ENCODE measurements at regions not wholly inside any gene's neighbourhood (a gene's known extent, or its start where the extent isn't known, plus 50 kb on each side); places are given as distances from the start of the nearest gene placed in this dataset.

DNA sequence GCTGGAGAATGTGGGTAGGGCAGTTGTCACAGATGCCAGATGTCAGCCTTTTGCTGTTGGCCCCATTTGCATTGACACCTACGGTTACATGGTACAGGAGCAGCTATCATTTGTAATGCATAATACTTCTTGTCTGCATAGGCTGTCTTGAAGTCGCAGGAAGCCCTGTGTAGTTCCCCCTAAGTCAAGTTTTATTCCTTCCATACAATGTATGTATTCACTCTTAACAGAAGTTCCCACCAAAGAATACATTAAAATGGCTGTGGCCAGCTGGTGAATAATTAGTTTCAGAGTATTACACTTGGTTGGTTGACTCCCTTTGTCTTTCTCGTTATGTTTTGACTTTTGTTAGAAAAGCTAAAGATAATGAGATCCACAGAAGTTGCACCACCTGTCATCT is 1169.0 kb downstream of the REEP3 start:
- TF ChIP-seq, protein P1, sequence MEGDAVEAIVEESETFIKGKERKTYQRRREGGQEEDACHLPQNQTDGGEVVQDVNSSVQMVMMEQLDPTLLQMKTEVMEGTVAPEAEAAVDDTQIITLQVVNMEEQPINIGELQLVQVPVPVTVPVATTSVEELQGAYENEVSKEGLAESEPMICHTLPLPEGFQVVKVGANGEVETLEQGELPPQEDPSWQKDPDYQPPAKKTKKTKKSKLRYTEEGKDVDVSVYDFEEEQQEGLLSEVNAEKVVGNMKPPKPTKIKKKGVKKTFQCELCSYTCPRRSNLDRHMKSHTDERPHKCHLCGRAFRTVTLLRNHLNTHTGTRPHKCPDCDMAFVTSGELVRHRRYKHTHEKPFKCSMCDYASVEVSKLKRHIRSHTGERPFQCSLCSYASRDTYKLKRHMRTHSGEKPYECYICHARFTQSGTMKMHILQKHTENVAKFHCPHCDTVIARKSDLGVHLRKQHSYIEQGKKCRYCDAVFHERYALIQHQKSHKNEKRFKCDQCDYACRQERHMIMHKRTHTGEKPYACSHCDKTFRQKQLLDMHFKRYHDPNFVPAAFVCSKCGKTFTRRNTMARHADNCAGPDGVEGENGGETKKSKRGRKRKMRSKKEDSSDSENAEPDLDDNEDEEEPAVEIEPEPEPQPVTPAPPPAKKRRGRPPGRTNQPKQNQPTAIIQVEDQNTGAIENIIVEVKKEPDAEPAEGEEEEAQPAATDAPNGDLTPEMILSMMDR (conservative IDR thresholded peaks at IDR 0.05; ENCODE audit: low read depth in 2 of 2) = no peak
- TF ChIP-seq, protein P2, sequence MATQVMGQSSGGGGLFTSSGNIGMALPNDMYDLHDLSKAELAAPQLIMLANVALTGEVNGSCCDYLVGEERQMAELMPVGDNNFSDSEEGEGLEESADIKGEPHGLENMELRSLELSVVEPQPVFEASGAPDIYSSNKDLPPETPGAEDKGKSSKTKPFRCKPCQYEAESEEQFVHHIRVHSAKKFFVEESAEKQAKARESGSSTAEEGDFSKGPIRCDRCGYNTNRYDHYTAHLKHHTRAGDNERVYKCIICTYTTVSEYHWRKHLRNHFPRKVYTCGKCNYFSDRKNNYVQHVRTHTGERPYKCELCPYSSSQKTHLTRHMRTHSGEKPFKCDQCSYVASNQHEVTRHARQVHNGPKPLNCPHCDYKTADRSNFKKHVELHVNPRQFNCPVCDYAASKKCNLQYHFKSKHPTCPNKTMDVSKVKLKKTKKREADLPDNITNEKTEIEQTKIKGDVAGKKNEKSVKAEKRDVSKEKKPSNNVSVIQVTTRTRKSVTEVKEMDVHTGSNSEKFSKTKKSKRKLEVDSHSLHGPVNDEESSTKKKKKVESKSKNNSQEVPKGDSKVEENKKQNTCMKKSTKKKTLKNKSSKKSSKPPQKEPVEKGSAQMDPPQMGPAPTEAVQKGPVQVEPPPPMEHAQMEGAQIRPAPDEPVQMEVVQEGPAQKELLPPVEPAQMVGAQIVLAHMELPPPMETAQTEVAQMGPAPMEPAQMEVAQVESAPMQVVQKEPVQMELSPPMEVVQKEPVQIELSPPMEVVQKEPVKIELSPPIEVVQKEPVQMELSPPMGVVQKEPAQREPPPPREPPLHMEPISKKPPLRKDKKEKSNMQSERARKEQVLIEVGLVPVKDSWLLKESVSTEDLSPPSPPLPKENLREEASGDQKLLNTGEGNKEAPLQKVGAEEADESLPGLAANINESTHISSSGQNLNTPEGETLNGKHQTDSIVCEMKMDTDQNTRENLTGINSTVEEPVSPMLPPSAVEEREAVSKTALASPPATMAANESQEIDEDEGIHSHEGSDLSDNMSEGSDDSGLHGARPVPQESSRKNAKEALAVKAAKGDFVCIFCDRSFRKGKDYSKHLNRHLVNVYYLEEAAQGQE (IDR thresholded peaks at IDR 0.05; ENCODE audit: unreplicated experiment) = no peak
- TF ChIP-seq EZH2 (IDR thresholded peaks at IDR 0.05; ENCODE audit: low read depth, unreplicated experiment) (no peak), ZNF331 (CRISPR knock-in tag; IDR thresholded peaks at IDR 0.05; ENCODE audit: low read depth) (no peak), CREB1 (CRISPR knock-in tag; IDR thresholded peaks at IDR 0.05; ENCODE audit: low read depth) (no peak), POLR2AphosphoS5 (IDR thresholded peaks at IDR 0.05; ENCODE audit: low read depth) (no peak), JUNB (IDR thresholded peaks at IDR 0.05; ENCODE audit: unreplicated experiment) (no peak), EZH2phosphoT487 (IDR thresholded peaks at IDR 0.05; ENCODE audit: unreplicated experiment) (no peak), STAT1 (IDR thresholded peaks at IDR 0.05; ENCODE audit: unreplicated experiment) (no peak), ZNF114 (CRISPR knock-in tag; IDR thresholded peaks at IDR 0.05) (no peak), NANOG (IDR thresholded peaks at IDR 0.05; ENCODE audit: borderline replicate concordance) (no peak)
- TF ChIP-seq, protein P3, sequence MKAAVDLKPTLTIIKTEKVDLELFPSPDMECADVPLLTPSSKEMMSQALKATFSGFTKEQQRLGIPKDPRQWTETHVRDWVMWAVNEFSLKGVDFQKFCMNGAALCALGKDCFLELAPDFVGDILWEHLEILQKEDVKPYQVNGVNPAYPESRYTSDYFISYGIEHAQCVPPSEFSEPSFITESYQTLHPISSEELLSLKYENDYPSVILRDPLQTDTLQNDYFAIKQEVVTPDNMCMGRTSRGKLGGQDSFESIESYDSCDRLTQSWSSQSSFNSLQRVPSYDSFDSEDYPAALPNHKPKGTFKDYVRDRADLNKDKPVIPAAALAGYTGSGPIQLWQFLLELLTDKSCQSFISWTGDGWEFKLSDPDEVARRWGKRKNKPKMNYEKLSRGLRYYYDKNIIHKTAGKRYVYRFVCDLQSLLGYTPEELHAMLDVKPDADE (IDR thresholded peaks at IDR 0.05) = no peak
- TF ChIP-seq, protein P4, sequence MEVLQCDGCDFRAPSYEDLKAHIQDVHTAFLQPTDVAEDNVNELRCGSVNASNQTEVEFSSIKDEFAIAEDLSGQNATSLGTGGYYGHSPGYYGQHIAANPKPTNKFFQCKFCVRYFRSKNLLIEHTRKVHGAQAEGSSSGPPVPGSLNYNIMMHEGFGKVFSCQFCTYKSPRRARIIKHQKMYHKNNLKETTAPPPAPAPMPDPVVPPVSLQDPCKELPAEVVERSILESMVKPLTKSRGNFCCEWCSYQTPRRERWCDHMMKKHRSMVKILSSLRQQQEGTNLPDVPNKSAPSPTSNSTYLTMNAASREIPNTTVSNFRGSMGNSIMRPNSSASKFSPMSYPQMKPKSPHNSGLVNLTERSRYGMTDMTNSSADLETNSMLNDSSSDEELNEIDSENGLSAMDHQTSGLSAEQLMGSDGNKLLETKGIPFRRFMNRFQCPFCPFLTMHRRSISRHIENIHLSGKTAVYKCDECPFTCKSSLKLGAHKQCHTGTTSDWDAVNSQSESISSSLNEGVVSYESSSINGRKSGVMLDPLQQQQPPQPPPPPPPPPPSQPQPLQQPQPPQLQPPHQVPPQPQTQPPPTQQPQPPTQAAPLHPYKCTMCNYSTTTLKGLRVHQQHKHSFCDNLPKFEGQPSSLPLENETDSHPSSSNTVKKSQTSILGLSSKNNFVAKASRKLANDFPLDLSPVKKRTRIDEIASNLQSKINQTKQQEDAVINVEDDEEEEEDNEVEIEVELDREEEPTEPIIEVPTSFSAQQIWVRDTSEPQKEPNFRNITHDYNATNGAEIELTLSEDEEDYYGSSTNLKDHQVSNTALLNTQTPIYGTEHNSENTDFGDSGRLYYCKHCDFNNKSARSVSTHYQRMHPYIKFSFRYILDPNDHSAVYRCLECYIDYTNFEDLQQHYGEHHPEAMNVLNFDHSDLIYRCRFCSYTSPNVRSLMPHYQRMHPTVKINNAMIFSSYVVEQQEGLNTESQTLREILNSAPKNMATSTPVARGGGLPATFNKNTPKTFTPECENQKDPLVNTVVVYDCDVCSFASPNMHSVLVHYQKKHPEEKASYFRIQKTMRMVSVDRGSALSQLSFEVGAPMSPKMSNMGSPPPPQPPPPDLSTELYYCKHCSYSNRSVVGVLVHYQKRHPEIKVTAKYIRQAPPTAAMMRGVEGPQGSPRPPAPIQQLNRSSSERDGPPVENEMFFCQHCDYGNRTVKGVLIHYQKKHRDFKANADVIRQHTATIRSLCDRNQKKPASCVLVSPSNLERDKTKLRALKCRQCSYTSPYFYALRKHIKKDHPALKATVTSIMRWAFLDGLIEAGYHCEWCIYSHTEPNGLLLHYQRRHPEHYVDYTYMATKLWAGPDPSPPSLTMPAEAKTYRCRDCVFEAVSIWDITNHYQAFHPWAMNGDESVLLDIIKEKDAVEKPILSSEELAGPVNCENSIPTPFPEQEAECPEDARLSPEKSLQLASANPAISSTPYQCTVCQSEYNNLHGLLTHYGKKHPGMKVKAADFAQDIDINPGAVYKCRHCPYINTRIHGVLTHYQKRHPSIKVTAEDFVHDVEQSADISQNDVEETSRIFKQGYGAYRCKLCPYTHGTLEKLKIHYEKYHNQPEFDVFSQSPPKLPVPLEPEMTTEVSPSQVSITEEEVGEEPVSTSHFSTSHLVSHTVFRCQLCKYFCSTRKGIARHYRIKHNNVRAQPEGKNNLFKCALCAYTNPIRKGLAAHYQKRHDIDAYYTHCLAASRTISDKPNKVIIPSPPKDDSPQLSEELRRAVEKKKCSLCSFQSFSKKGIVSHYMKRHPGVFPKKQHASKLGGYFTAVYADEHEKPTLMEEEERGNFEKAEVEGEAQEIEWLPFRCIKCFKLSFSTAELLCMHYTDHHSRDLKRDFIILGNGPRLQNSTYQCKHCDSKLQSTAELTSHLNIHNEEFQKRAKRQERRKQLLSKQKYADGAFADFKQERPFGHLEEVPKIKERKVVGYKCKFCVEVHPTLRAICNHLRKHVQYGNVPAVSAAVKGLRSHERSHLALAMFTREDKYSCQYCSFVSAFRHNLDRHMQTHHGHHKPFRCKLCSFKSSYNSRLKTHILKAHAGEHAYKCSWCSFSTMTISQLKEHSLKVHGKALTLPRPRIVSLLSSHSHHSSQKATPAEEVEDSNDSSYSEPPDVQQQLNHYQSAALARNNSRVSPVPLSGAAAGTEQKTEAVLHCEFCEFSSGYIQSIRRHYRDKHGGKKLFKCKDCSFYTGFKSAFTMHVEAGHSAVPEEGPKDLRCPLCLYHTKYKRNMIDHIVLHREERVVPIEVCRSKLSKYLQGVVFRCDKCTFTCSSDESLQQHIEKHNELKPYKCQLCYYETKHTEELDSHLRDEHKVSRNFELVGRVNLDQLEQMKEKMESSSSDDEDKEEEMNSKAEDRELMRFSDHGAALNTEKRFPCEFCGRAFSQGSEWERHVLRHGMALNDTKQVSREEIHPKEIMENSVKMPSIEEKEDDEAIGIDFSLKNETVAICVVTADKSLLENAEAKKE (CRISPR knock-in tag; IDR thresholded peaks at IDR 0.05) = no peak
